ENCODE measurements at regions not wholly inside any gene's neighbourhood (a gene's known extent, or its start where the extent isn't known, plus 50 kb on each side); places are given as distances from the start of the nearest gene placed in this dataset.

- DNase-seq: no peak
These were observed 359.6 kb downstream of the ARL4A start for GRCh38 chr7:13047061-13047460.

- DNase-seq: no peak
These were observed 362.5 kb downstream of the ARL4A start for GRCh38 chr7:13049946-13050345.

GRCh38 chr7:13050703-13051102, 363.3 kb downstream of the ARL4A start:
- DNase-seq: no peak

GRCh38 chr7:13055732-13056368, 368.4 kb downstream of the ARL4A start:
- DNase-seq: no peak

GRCh38 chr7:13057462-13058200, 370.2 kb downstream of the ARL4A start:
- no peak for DNase-seq

GRCh38 chr7:13060173-13060572, 372.7 kb downstream of the ARL4A start:
- DNase-seq: no peak

GRCh38 chr7:13061115-13061514, 373.7 kb downstream of the ARL4A start:
- no peak for DNase-seq

- DNase-seq: no peak
These were observed 375.2 kb downstream of the ARL4A start for GRCh38 chr7:13062631-13063030.

- DNase-seq: no peak
These were observed 379.6 kb downstream of the ARL4A start for GRCh38 chr7:13067036-13067435.

GRCh38 chr7:13068032-13068431, 380.6 kb downstream of the ARL4A start:
- DNase-seq: no peak

GRCh38 chr7:13069841-13070240, 382.4 kb downstream of the ARL4A start:
- no peak for DNase-seq

- no peak for DNase-seq
These were observed 384.6 kb downstream of the ARL4A start for GRCh38 chr7:13072014-13072413.

GRCh38 chr7:13077466-13077865, 390.0 kb downstream of the ARL4A start:
- no peak for DNase-seq

- no peak for DNase-seq
These were observed 390.7 kb downstream of the ARL4A start for GRCh38 chr7:13078105-13078504.

GRCh38 chr7:13090959-13091358, 403.5 kb downstream of the ARL4A start:
- no peak for DNase-seq

GRCh38 chr7:13091974-13092707, 404.7 kb downstream of the ARL4A start:
- no peak for DNase-seq

GRCh38 chr7:13092708-13093005, 405.2 kb downstream of the ARL4A start:
- DNase-seq: no peak

GRCh38 chr7:13093160-13093559, 405.7 kb downstream of the ARL4A start:
- no peak for DNase-seq

- no peak for DNase-seq
These were observed 410.1 kb downstream of the ARL4A start for GRCh38 chr7:13097499-13097898.

GRCh38 chr7:13098161-13098560, 410.7 kb downstream of the ARL4A start:
- no peak for DNase-seq

- DNase-seq: no peak
These were observed 411.8 kb downstream of the ARL4A start for GRCh38 chr7:13099154-13099795.

GRCh38 chr7:13104128-13104527, 416.7 kb downstream of the ARL4A start:
- DNase-seq: no peak

- no peak for DNase-seq
These were observed 417.8 kb downstream of the ARL4A start for GRCh38 chr7:13105209-13105608.

GRCh38 chr7:13106513-13106912, 419.1 kb downstream of the ARL4A start:
- DNase-seq: no peak

Measured in stimulated activated CD4-positive, alpha-beta T cell treated with anti-CD3 and anti-CD28 coated beads, Interleukin-4, amount 100 ng/mL, for 24 hours (primary cell).